HG03066 (cell line): ENCODE measurements at regions not wholly inside any gene's neighbourhood (a gene's known extent, or its start where the extent isn't known, plus 50 kb on each side); places are given as distances from the start of the nearest gene placed in this dataset.

Experiments
- ATAC-seq: cut with Tn5 transposase; IDR thresholded peaks from one replicate; pipeline ENCODE4 v1.9.1; 2021; ENCODE audit warnings: low read depth; ENCODE audit not compliant: unreplicated experiment

GRCh38 chr1:54497338-54497737 is 50.7 kb upstream of the ACOT11 start:
- no peak for ATAC-seq

GRCh38 chr1:54495954-54496353 is 52.1 kb upstream of the ACOT11 start:
- no peak for ATAC-seq

- ATAC-seq = no peak
Measured at GRCh38 chr1:54493608-54494007, 54.4 kb upstream of the ACOT11 start.

- ATAC-seq = no peak
Measured at GRCh38 chr1:54490361-54491248, 57.4 kb upstream of the ACOT11 start.

GRCh38 chr1:54489627-54490250 is 58.3 kb upstream of the ACOT11 start:
- no peak for ATAC-seq

GRCh38 chr1:54488779-54489626 is 59.0 kb upstream of the ACOT11 start:
- ATAC-seq = peak; percentile 62

- peak; percentile 51 for ATAC-seq
Measured at GRCh38 chr1:54488065-54488750, 59.8 kb upstream of the ACOT11 start.

- ATAC-seq = no peak
Measured at GRCh38 chr1:54487571-54488050, 60.4 kb upstream of the ACOT11 start.

GRCh38 chr1:54486907-54487306 is 61.1 kb upstream of the ACOT11 start:
- no peak for ATAC-seq

- no peak for ATAC-seq
Measured at GRCh38 chr1:54485416-54485815, 62.6 kb upstream of the ACOT11 start.

GRCh38 chr1:54483875-54484437 is 64.1 kb upstream of the ACOT11 start:
- no peak for ATAC-seq

GRCh38 chr1:54481201-54481884 is 66.7 kb upstream of the ACOT11 start:
- ATAC-seq = no peak

GRCh38 chr1:54480525-54480848 is 67.5 kb upstream of the ACOT11 start:
- ATAC-seq = no peak

GRCh38 chr1:54479841-54480524 is 68.0 kb upstream of the ACOT11 start:
- ATAC-seq = no peak

- ATAC-seq = no peak
Measured at GRCh38 chr1:54479251-54479650, 68.8 kb upstream of the ACOT11 start.

GRCh38 chr1:54477153-54477561 is 70.9 kb upstream of the ACOT11 start:
- no peak for ATAC-seq

GRCh38 chr1:54476530-54477109 is 70.4 kb upstream of the SSBP3 start:
- ATAC-seq = no peak

GRCh38 chr1:54475946-54476516 is 69.8 kb upstream of the SSBP3 start:
- no peak for ATAC-seq
